Gastroesophageal sphincter (tissue), 4 donors: ENCODE measurements at regions not wholly inside any gene's neighbourhood (a gene's known extent, or its start where the extent isn't known, plus 50 kb on each side); places are given as distances from the start of the nearest gene placed in this dataset.

Experiments
- ATAC-seq: fragments of 150-250 bp; one replicate; pipeline ENCODE4 v1.9.1; 2016; ENCODE audit warnings: mild to moderate bottlenecking, moderate library complexity
- H3K27ac ChIP-seq, 4 donors: fragments of 200-600 bp; sonication (generic) in 3 of 4; 1 replicate in 3 of 4; 2 replicates in 1 of 4; pipeline ENCODE4 v1.5.1; 2016 to 2019
- H3K27me3 ChIP-seq: fragments of 200-600 bp; sonication (generic); one replicate; pipeline ENCODE4 v1.5.1; 2019
- H3K36me3 ChIP-seq, 2 donors: fragments of 200-600 bp; sonication (generic); one replicate each; pipeline ENCODE4 v1.5.1; 2019; ENCODE audit warnings: control low read depth in 1 of 2
- H3K4me1 ChIP-seq, 3 donors: fragments of 200-600 bp; sonication (generic); 1 replicate in 2 of 3; 2 replicates in 1 of 3; pipeline ENCODE4 v1.5.1; 2016 to 2019; ENCODE audit warnings: control low read depth in 2 of 3
- H3K4me3 ChIP-seq, 2 donors: fragments of 200-600 bp; sonication (generic); one replicate each; pipeline ENCODE4 v1.5.1; 2019; ENCODE audit warnings: mild to moderate bottlenecking in 1 of 2, moderate library complexity in 1 of 2
- H3K9me3 ChIP-seq, 3 donors: fragments of 200-600 bp; sonication (generic); one replicate each; pipeline ENCODE4 v1.5.1; 2017 to 2019; ENCODE audit warnings: control low read depth in 2 of 3
- EP300 ChIP-seq: sonication (generic); formaldehyde crosslinking; IDR thresholded peaks from one replicate; pipeline ENCODE4 v1.6.1; 2017; ENCODE audit warnings: antibody characterized with exemption, mild to moderate bottlenecking
- POLR2A ChIP-seq, 2 donors: fragments of 450-650 bp; IDR thresholded peaks; one replicate each; pipeline ENCODE4 v1.6.1; 2017; ENCODE audit warnings: antibody characterized with exemption in 2 of 2, mild to moderate bottlenecking in 2 of 2, moderate library complexity in 1 of 2
- POLR2AphosphoS5 ChIP-seq: sonication (generic); formaldehyde crosslinking; IDR thresholded peaks from one replicate; pipeline ENCODE4 v1.6.1; 2017; ENCODE audit warnings: antibody characterized with exemption
- WGBS, 2 donors: methylation state at CpG; one replicate each; pipeline ENCODE4 v1.1.5; 2018; ENCODE audit warnings: low coverage in 1 of 2; 5-methylcytosine and 5-hydroxymethylcytosine counted together
- TF ChIP-seq, protein P1 (sequence below), 4 experiments: fragments of 200-600 bp in 2 of 4; fragments of 450-650 bp in 2 of 4; sonication (generic) in 1 of 4; IDR thresholded peaks; one replicate each; pipeline ENCODE4 v1.5.1; 2017 to 2019; ENCODE audit warnings: antibody characterized with exemption in 4 of 4, mild to moderate bottlenecking in 2 of 4, moderate library complexity in 2 of 4

DNA sequence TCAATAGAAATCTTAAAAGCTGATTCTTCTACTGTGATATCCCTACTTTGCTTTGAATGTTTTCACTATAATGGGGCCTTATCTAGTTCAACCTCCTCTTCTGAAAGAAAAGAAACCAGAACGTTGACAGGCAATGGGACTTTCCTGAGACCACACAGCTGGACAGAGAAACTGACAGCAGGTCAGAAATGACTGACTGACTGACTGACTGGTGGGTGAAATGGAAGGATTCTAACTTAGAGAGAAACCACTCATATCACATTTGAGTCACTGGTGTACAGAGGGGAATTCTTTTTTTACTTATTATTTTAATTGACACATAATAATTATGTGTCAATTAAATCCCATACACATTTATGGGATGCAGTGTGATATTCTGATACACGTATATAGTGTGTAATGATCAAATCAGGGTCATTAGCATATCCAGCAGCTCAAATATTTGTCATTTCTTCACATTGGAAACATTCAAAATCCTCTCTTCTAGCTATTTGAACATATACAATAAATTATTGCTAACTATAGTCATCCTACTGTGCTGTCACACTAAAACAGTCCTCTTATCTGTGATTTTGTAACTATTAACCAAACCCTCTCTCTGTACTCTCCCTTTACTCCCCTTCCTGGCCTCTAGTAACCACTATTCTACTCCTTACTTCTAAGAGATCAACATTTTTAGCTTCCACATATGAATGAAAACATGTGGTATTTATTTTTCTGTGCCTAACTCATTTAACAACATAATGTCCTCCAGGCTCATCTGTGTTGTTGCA, 64.8 kb upstream of the NRSN1 start:
- H3K36me3 ChIP-seq = no peaks in the 10 kb centered on the region
- TF ChIP-seq, protein P1, sequence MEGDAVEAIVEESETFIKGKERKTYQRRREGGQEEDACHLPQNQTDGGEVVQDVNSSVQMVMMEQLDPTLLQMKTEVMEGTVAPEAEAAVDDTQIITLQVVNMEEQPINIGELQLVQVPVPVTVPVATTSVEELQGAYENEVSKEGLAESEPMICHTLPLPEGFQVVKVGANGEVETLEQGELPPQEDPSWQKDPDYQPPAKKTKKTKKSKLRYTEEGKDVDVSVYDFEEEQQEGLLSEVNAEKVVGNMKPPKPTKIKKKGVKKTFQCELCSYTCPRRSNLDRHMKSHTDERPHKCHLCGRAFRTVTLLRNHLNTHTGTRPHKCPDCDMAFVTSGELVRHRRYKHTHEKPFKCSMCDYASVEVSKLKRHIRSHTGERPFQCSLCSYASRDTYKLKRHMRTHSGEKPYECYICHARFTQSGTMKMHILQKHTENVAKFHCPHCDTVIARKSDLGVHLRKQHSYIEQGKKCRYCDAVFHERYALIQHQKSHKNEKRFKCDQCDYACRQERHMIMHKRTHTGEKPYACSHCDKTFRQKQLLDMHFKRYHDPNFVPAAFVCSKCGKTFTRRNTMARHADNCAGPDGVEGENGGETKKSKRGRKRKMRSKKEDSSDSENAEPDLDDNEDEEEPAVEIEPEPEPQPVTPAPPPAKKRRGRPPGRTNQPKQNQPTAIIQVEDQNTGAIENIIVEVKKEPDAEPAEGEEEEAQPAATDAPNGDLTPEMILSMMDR (IDR thresholded peaks at IDR 0.05) = no peak
- TF ChIP-seq EP300 (no peak), POLR2A (IDR thresholded peaks at IDR 0.05) (no peak)
- no peaks in the 10 kb centered on the region for H3K9me3 ChIP-seq
- H3K4me1 ChIP-seq = no peaks in the 10 kb centered on the region
- WGBS, 2 donors = 73 to 78% methylated on average over 2 of the region's 2 CpGs
- H3K27me3 ChIP-seq = no peaks in the 10 kb centered on the region
- H3K4me3 ChIP-seq = no peak overlapping the region
- H3K27ac ChIP-seq = no peak overlapping the region
- ATAC-seq = no peak

DNA sequence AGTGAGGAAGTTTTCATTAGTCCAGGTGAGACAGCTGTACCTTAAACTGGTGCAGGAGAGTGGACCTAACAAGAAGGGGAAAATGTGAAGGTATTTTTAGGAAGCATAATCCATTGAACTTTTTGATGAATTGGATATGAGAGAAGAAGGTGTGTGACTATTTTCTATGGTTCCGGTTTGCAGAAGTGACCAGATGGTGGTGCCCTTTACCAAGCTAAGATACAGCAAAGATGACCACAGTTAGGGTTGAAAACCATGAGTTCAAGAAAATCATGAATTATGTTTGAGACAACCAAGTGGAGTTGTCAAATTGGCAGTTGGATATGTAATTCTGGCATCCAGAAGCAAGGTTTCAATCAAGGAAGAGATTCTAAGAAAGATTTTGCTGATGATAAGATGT, 61.9 kb upstream of the NRSN1 start:
- peaks cover 0 to 7% (median 0%) of the 10 kb centered on the region in 3 donors for H3K9me3 ChIP-seq
- 60% methylated on average over 1 of the region's 1 CpG; no CpG with 5 or more reads in 1 of the 2 donors for WGBS, 2 donors
- H3K27ac ChIP-seq = no peak overlapping the region
- ATAC-seq = no peak
- no peaks in the 10 kb centered on the region for H3K27me3 ChIP-seq
- TF ChIP-seq, protein P1 (IDR thresholded peaks at IDR 0.05) = peak in 1 of 4 experiments; percentile 37
- TF ChIP-seq POLR2A (IDR thresholded peaks at IDR 0.05) (no peak), EP300 (no peak)
- H3K4me1 ChIP-seq = no peaks in the 10 kb centered on the region
- H3K36me3 ChIP-seq = no peaks in the 10 kb centered on the region
- no peak overlapping the region for H3K4me3 ChIP-seq

DNA sequence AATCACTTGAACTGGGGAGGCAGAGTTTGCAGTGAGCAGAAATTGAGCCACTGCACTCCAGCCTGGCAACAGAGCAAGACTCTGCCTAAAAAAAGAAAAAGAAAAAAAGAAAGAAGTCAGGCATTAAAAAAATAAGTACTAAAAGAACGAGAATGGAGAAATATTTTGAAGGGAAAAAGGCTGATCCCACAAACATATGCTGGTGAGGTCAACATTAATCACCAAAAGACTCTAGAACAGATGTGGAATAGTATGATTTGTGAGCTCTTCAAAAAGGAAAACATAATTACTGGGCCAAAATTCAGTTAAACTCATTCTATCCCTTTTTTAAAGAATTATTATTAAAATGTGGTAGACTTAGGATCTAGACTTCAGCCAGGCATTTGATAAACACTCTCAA, 61.2 kb upstream of the NRSN1 start:
- no peaks in the 10 kb centered on the region for H3K36me3 ChIP-seq
- no peaks in the 10 kb centered on the region for H3K27me3 ChIP-seq
- H3K4me3 ChIP-seq = no peak overlapping the region
- WGBS, 2 donors = 7 to 22% methylated on average over 1 of the region's 1 CpG
- no peak overlapping the region for H3K27ac ChIP-seq
- no peaks in the 10 kb centered on the region for H3K4me1 ChIP-seq
- peaks cover 0 to 7% (median 0%) of the 10 kb centered on the region in 3 donors for H3K9me3 ChIP-seq
- ATAC-seq = no peak
- TF ChIP-seq, protein P1 (IDR thresholded peaks at IDR 0.05) = no peak
- TF ChIP-seq EP300 = no peak
- no peak for TF ChIP-seq POLR2AphosphoS5
- TF ChIP-seq POLR2A (IDR thresholded peaks at IDR 0.05) = no peak

DNA sequence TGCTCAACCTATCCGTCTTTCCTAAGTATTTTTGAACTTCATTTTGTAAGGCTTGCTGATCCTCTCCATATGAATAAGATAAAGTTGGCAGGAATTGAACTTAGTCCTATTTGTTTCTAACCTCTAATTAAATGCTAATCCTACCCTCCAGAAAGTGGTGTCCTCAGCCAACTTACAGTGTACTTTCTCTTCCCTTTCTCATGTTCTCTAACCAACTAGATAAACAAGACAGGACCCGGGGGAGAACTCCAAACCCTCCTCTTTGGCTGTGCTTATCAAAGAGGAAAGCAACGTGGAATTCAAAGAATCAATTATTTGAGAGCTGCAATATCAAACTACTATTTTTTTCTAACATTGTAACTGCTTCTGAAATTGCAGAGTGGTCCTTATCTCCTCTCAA, 56.5 kb upstream of the NRSN1 start:
- TF ChIP-seq, protein P1 (IDR thresholded peaks at IDR 0.05) = no peak
- no peak for TF ChIP-seq POLR2AphosphoS5
- no peak for TF ChIP-seq POLR2A (IDR thresholded peaks at IDR 0.05)
- TF ChIP-seq EP300 = no peak
- Histone ChIP-seq H3K27ac (no peak overlapping the region), H3K4me3 (no peak overlapping the region), H3K27me3 (no peaks in the 10 kb centered on the region), H3K9me3 (peaks cover 0 to 7% (median 0%) of the 10 kb centered on the region in 3 donors), H3K36me3 (no peaks in the 10 kb centered on the region), H3K4me1 (no peaks in the 10 kb centered on the region)
- WGBS, 2 donors = 14 to 43% methylated on average over 3 of the region's 3 CpGs
- no peak for ATAC-seq

DNA sequence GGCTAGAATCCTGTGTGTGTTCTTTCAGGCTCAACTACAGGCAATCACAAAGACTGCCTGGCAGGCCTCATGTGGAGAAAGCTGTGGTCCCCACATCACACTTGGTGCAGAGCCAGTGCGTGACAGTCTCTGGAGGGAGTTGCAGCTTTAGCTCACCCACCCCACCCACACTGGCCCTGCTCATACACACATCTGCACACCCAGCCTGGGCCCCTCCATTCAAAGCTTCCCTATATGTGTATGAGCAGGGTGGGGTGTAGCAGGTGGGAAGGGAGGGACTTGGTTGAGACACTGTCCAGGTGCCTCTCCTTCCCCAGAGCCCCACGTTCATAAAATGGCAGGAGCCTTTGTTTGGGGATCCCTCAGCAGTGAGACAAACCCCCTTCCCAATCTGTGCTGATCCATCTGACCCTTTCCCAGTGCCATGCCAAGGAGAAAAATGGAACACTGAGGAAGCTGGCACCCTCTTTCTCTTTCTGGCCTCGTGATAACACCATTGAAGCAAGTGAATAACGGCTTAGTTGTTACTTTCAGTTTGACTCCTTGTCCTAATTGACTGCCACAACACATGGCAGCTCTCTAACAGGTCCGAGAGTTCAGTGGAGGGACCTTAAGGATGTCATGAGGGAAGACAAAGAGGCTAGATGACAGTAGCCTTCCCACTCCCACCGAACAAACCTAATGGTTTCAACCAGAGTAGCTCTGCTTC, 53.8 kb upstream of the NRSN1 start:
- no peak for TF ChIP-seq EP300
- no peak for TF ChIP-seq POLR2AphosphoS5
- TF ChIP-seq, protein P1 (IDR thresholded peaks at IDR 0.05) = no peak
- TF ChIP-seq POLR2A (IDR thresholded peaks at IDR 0.05) = no peak
- Histone ChIP-seq H3K27ac (no peak overlapping the region), H3K9me3 (no peaks in the 10 kb centered on the region), H3K36me3 (no peaks in the 10 kb centered on the region), H3K27me3 (no peaks in the 10 kb centered on the region), H3K4me3 (no peak overlapping the region), H3K4me1 (no peaks in the 10 kb centered on the region)
- WGBS, 2 donors = 71 to 100% methylated on average over 1 to 6 of the region's 6 CpGs
- ATAC-seq = no peak
